Large intestine (tissue), 3 donors: ENCODE measurements at regions not wholly inside any gene's neighbourhood (a gene's known extent, or its start where the extent isn't known, plus 50 kb on each side); places are given as distances from the start of the nearest gene placed in this dataset.

Source experiments
- DNase-seq, 2 donors: peaks; one replicate each; pipeline versions ENCODE4 v3.0.0 to v3.0.0-alpha.2; 2013
- H3K27ac ChIP-seq: one replicate; pipeline ENCODE4 v1.5.1; 2013; ENCODE audit warnings: low read length
- H3K27me3 ChIP-seq: 2 replicates; pipeline ENCODE4 v1.6.1; 2013; ENCODE audit warnings: low read length; ENCODE audit not compliant: control insufficient read depth, insufficient read depth
- H3K36me3 ChIP-seq: 2 replicates; pipeline ENCODE4 v1.6.1; 2013; ENCODE audit warnings: low read length; ENCODE audit not compliant: control insufficient read depth, insufficient read depth
- H3K4me1 ChIP-seq: one replicate; pipeline ENCODE4 v1.6.1; 2013; ENCODE audit warnings: low read length; ENCODE audit not compliant: control insufficient read depth, insufficient read depth
- H3K4me3 ChIP-seq: one replicate; pipeline ENCODE4 v1.5.1; 2013; ENCODE audit warnings: low read length
- H3K9me3 ChIP-seq: one replicate; pipeline ENCODE4 v1.6.1; 2013; ENCODE audit warnings: mild to moderate bottlenecking, low read depth, low read length, moderate library complexity; ENCODE audit not compliant: control insufficient read depth
- WGBS: methylation state at CpG from one replicate; pipeline ENCODE4 v1.1.5; 2013; ENCODE audit warnings: low lambda C conversion rate; ENCODE audit not compliant: insufficient coverage; 5-methylcytosine and 5-hydroxymethylcytosine counted together

DNA sequence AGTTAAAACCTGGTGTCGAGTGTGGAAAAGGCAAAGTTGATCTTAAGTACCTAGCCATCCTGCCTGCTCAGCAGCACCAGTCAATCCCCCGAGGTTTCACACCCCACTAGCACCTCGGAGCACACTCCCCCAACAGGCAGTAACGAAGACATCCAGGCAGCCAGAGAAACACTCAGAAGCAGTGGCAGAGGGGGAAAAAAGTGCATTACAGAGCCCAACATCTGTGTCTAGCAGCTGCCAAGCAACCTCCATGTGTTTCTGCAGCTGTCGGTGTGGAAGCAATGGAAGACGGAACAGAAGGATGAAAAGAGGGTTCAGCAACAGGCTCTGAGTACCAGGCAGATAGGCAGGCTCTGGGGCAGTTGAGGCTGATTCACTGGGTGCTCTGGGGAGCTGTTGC, 73.4 kb upstream of the PROX1 start:
- H3K36me3 ChIP-seq: no peaks in the 10 kb centered on the region
- no peak overlapping the region for H3K27ac ChIP-seq
- DNase-seq: no peak
- H3K4me1 ChIP-seq: no peaks in the 10 kb centered on the region
- no CpG with 5 or more reads among the region's 6 CpGs for WGBS
- H3K9me3 ChIP-seq: no peaks in the 10 kb centered on the region
- H3K4me3 ChIP-seq: no peak overlapping the region
- H3K27me3 ChIP-seq: no peaks in the 10 kb centered on the region

DNA sequence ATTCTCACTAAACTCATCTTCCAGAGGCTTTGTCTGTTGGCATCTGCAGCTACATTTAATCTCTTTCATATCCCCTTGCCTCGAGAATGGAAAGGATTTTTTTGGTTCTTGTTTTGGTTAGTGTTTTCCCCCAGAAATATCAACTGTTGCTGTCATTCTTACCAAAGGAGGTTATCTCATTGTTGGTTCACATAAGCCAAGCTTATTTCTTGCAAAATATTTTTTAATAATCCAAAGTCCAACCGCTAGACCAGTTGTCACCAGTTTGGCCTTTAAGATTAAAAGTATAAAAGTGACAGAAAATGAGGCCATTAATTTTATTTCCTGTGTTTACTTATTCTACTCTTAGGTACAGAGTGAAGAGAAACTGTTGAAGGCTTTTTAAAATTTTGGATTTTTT, 66.5 kb upstream of the PROX1 start:
- WGBS: 50% methylated on average over 2 of the region's 2 CpGs
- no peak for DNase-seq
- no peak overlapping the region for H3K4me3 ChIP-seq
- no peaks in the 10 kb centered on the region for H3K9me3 ChIP-seq
- H3K36me3 ChIP-seq: no peaks in the 10 kb centered on the region
- H3K4me1 ChIP-seq: no peaks in the 10 kb centered on the region
- no peaks in the 10 kb centered on the region for H3K27me3 ChIP-seq
- no peak overlapping the region for H3K27ac ChIP-seq

DNA sequence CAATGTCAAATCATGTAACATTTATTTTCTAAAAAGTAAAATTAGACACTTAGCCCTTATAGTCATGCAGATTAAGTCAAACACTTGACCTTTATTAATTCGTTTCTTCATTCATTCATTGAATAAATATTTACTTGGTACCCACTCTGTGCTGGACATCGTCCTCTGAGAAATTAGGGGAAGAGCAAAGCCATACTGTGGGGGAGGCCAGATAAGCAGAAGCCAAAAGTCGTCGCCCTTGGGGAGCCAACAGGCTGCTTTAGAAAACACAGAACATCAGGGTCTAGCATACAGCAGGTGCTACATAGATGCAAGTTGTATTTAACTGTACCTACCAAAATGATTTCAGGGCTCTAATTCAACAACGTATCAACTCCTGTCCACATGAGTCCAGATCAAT, 66.1 kb upstream of the PROX1 start:
- Histone ChIP-seq H3K9me3 (no peaks in the 10 kb centered on the region), H3K36me3 (no peaks in the 10 kb centered on the region), H3K4me1 (no peaks in the 10 kb centered on the region), H3K27me3 (no peaks in the 10 kb centered on the region), H3K4me3 (no peak overlapping the region), H3K27ac (no peak overlapping the region)
- no CpG with 5 or more reads among the region's 5 CpGs for WGBS
- no peak for DNase-seq

DNA sequence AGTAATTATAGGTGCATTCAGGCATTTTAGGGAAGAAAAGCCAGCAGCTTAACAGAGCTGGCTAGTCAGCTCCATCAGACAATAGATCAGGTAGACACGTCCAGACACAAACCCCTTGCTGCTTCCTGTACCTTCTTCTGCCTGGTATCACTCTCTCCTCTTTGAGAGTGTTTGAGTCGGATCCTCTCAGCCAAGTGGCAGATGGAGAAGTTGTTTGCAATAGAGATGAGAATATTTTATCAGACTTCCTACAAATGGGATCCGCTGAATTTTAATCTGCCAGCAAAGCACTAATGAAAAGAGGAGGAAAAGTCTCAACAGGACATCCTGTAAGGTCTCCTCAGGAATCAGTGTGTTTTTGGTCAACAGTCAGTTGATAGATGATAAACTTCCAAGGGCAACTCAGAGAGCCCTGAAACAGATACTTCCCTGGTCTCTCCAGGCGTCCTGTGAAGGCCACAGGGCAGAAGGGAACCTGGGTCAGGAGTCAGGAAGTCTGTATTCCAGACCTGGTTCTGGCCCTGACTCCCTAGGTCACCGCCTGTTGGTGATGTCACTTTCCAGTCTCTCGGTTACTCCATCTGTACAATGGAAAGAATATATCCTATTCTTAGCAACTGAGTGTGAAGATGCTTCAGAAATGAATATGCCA, 62.1 kb upstream of the PROX1 start:
- no peak overlapping the region for H3K4me3 ChIP-seq
- H3K36me3 ChIP-seq: no peaks in the 10 kb centered on the region
- H3K9me3 ChIP-seq: no peaks in the 10 kb centered on the region
- no peaks in the 10 kb centered on the region for H3K27me3 ChIP-seq
- no CpG with 5 or more reads among the region's 6 CpGs for WGBS
- no peaks in the 10 kb centered on the region for H3K4me1 ChIP-seq
- no peak overlapping the region for H3K27ac ChIP-seq
- no peak for DNase-seq

DNA sequence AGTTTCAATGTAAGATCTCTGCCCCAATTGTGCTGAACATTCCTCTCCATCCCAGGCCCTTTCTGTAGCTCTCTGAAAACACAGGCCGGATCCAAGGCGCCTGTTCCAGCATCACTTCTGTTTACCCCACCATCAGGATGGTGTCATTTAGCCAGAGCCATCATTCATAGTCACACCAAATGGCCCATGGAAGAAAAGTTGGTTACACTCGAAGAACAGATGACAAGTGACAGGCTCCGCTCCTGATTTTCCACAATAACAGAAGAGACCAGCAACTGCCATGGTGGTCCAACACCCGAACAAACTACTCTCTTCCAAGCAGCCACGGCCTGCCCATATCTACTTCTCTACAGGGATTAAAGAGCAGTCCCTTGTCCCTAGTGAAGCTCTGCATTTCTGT, 59.9 kb upstream of the PROX1 start:
- WGBS: 100% methylated on average over 2 of the region's 6 CpGs
- H3K4me1 ChIP-seq: no peaks in the 10 kb centered on the region
- DNase-seq: no peak
- no peaks in the 10 kb centered on the region for H3K27me3 ChIP-seq
- no peak overlapping the region for H3K4me3 ChIP-seq
- H3K27ac ChIP-seq: no peak overlapping the region
- no peaks in the 10 kb centered on the region for H3K9me3 ChIP-seq
- no peaks in the 10 kb centered on the region for H3K36me3 ChIP-seq

DNA sequence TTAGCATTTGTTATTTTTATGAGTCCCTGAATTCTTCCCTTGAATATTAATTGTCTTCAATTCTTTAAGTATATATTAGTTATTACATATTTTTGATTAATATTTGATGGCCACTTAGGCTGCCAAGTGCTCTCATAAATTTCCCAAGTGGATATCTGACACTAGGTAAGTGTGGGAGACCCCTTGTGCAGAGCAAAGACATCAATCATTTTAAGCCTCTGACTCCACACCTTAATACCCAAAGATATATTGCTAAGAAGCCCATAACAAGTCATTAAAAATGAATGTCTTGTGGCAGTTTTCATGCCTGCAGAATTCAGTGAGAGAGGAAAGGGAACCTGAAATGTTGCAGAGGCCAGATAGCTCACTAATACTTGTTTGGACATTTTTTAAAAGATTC, 58.4 kb upstream of the PROX1 start:
- no peaks in the 10 kb centered on the region for H3K27me3 ChIP-seq
- no peaks in the 10 kb centered on the region for H3K4me1 ChIP-seq
- H3K9me3 ChIP-seq: no peaks in the 10 kb centered on the region
- H3K27ac ChIP-seq: no peak overlapping the region
- no peaks in the 10 kb centered on the region for H3K36me3 ChIP-seq
- DNase-seq: no peak
- H3K4me3 ChIP-seq: no peak overlapping the region

DNA sequence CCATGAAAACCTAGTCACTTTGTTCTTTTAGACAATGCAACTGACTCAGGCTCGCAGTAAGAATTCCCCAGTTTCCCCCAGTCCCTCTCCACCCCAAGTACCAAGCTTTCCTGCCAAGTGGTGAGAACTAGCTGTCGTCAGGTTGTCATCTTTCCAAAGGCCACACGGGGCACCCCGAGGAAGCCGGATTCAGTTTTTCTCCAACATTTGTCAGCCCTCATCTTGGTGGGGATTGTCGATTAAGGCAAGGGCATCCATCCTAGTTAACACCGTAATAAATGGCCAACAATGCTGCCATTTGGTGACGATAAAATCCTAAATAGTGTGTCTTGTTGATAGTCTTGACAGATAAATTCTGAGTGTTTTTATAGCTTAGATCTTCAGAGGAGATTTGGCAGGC, 55.9 kb upstream of the PROX1 start:
- WGBS: no CpG with 5 or more reads among the region's 8 CpGs
- H3K27me3 ChIP-seq: no peaks in the 10 kb centered on the region
- no peak for DNase-seq

DNA sequence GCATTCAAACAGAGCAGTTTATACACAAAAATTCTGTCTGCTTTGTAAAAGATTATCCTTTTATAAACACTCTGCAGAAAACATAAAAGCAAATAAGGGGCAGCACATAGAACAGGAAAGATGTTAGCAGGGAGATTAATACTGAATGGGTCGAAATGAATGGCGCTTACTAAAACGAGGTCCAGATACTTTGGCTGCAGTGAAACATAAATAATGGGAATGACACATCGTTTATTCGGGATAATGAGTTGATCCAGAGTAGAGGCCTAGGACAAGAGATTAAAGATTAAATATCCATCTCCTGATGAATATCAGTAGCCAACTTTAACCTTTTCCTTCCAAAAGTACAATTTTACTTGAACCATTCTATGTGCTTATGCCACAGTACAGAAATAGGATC, 54.4 kb upstream of the PROX1 start:
- no peak for DNase-seq
- Histone ChIP-seq H3K4me3 (no peak overlapping the region), H3K4me1 (no peaks in the 10 kb centered on the region), H3K27ac (no peak overlapping the region), H3K36me3 (no peaks in the 10 kb centered on the region), H3K9me3 (no peaks in the 10 kb centered on the region), H3K27me3 (no peaks in the 10 kb centered on the region)
- WGBS: 81% methylated on average over 3 of the region's 5 CpGs

More for the DNA sequence above, 55.9 kb upstream of the PROX1 start:
- no peaks in the 10 kb centered on the region for H3K36me3 ChIP-seq
- H3K9me3 ChIP-seq: no peaks in the 10 kb centered on the region
- no peak overlapping the region for H3K4me3 ChIP-seq
- H3K4me1 ChIP-seq: no peaks in the 10 kb centered on the region
- H3K27ac ChIP-seq: no peak overlapping the region

DNA sequence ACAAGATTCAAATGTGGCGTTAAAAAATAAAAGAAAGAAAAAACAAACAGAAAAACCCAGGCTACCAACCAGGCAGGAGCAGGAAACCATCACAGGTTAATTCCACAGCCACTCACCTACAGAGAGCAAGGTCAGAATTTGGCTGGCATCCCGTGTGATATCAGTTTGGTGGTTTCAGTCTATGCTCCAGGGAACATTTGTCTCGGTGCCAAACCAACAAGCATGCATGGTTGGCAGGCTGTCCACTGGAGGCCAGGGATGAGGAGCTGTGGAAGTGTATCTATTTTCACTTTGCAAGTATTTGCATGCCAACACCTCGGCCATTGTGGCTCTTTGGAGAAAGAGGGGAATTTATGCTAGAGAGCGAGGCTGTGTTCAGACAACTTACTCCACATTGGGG, 53.1 kb upstream of the PROX1 start:
- 100% methylated on average over 1 of the region's 5 CpGs for WGBS

DNA sequence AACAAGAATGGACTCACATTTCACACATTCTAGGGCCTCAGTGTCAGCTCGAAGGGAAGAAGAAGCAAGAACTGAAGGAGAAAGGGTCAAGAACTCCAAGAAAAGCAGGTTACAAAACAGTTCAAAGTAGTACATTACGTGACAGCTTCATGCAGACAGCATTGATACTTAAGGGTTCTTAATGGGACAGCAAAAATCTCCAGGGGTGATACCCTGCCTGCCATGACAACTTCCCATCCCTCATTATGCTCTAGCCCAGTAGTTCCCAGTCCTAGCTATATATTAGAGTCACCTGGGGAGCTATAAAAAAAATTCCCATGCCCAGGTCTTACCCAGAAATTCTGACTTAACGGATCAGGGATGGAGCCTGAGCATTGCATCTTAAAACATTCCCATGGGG, 51.2 kb upstream of the PROX1 start:
- no peak overlapping the region for H3K27ac ChIP-seq
- H3K9me3 ChIP-seq: no peaks in the 10 kb centered on the region
- no peaks in the 10 kb centered on the region for H3K27me3 ChIP-seq
- WGBS: no CpG with 5 or more reads among the region's 3 CpGs
- no peaks in the 10 kb centered on the region for H3K36me3 ChIP-seq
- H3K4me1 ChIP-seq: no peaks in the 10 kb centered on the region
- no peak overlapping the region for H3K4me3 ChIP-seq
- no peak for DNase-seq

More for the DNA sequence above, 53.1 kb upstream of the PROX1 start:
- H3K4me3 ChIP-seq: no peak overlapping the region
- H3K27me3 ChIP-seq: no peaks in the 10 kb centered on the region
- no peak overlapping the region for H3K27ac ChIP-seq
- no peaks in the 10 kb centered on the region for H3K36me3 ChIP-seq
- H3K9me3 ChIP-seq: no peaks in the 10 kb centered on the region
- DNase-seq: no peak
- no peaks in the 10 kb centered on the region for H3K4me1 ChIP-seq
